Erythroblast (primary cell): ENCODE measurements at regions not wholly inside any gene's neighbourhood (a gene's known extent, or its start where the extent isn't known, plus 50 kb on each side); places are given as distances from the start of the nearest gene placed in this dataset.

Experiments used
- GATA1 ChIP-seq: IDR thresholded peaks from 2 replicates; pipeline ENCODE4 v1.6.1; 2011; ENCODE audit warnings: low read depth, mild to moderate bottlenecking, control low read depth, low read length, moderate library complexity
- POLR2A ChIP-seq: IDR thresholded peaks from 2 replicates; pipeline ENCODE4 v1.6.1; 2011; ENCODE audit warnings: mild to moderate bottlenecking, low read length

DNA sequence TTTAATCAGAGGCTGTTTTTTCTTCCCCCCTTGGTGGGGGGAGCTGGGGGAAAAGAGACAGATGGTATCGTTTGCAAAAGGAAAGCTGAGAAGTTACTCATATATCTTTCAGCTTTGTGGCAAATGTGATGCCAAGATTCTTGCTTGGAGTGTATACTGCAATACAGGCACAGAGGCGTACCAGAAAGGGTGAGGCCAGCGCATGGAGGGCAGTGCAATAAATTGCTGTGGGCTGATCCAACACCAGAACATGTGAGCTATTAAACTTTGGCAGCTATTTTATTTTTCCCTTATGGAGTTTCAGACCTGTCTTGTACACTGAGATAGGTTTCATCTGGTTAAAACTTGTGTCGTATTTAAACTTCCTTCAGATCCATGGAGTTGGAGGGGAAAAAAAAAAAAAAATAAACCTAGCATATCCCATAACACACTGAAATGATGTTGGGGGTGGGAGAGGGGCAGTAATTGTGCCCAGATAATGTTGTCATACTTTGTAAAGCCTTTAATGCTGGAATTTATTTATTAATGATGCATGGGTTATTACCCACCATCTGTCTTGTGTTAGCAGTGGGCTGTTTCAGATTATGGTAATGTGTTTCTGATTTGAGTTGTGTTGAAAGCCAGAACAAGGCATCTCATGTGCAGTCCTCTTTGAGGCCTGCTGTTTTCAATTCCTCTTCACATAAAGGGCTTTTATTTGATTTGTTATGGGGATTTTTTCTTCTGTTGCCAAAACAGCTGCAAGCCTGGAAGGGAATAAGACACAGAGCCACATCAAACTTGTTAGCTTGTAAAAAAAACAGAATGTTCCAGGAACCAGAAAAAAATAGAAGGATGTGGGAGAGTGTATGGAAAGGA, 891.3 kb downstream of the TLE1 start:
- TF ChIP-seq POLR2A (no peak), GATA1 (no peak)
